Keratinocyte (primary cell): ENCODE measurements at regions not wholly inside any gene's neighbourhood (a gene's known extent, or its start where the extent isn't known, plus 50 kb on each side); places are given as distances from the start of the nearest gene placed in this dataset.

Experiments
- DNase-seq: peaks from one replicate; pipeline ENCODE4 v3.0.0-alpha.2; 2011; ENCODE audit warnings: low read depth, missing footprints, low spot score
- FAIRE-seq: peaks from 2 replicates; lab custom pipeline; 2011; peaks lifted over from hg19 to GRCh38; lab: Jason Lieb, UNC
- H2AFZ ChIP-seq: 2 replicates; pipeline ENCODE4 v1.6.0; 2012; ENCODE audit warnings: low read length, control low read depth, inconsistent platforms; ENCODE audit not compliant: control insufficient read depth
- H3K27ac ChIP-seq: 2 replicates; pipeline ENCODE4 v1.5.1; 2011; ENCODE audit warnings: low read length; ENCODE audit not compliant: control insufficient read depth, insufficient read depth
- H3K27me3 ChIP-seq: 3 replicates; pipeline ENCODE4 v1.6.0; 2011; ENCODE audit warnings: low read length; ENCODE audit not compliant: control insufficient read depth, insufficient read depth; ENCODE audit errors: extremely low read depth
- H3K36me3 ChIP-seq, 2 experiments: 2 replicates in 1 of 2; 3 replicates in 1 of 2; pipeline ENCODE4 v1.5.1; 2011; ENCODE audit warnings: low read length in 2 of 2, mild to moderate bottlenecking in 1 of 2; ENCODE audit not compliant: control insufficient read depth in 2 of 2, insufficient read depth in 2 of 2; ENCODE audit errors: extremely low read depth in 1 of 2
- H3K4me1 ChIP-seq: 3 replicates; pipeline ENCODE4 v1.5.1; 2011; ENCODE audit warnings: low read length; ENCODE audit not compliant: control insufficient read depth, insufficient read depth; ENCODE audit errors: extremely low read depth
- H3K4me2 ChIP-seq: 3 replicates; pipeline ENCODE4 v1.6.0; 2011; ENCODE audit warnings: low read depth, low read length; ENCODE audit not compliant: control insufficient read depth, insufficient read depth; ENCODE audit errors: extremely low read depth
- H3K4me3 ChIP-seq, 3 experiments: fragments of 200-600 bp in 1 of 3; sonication (generic) in 1 of 3; 2 replicates in 2 of 3; 3 replicates in 1 of 3; pipeline ENCODE4 v1.5.1; 2011 to 2016; ENCODE audit warnings: low read length in 3 of 3, mild to moderate bottlenecking in 3 of 3, control low read depth in 2 of 3, inconsistent platforms in 1 of 3, low read depth in 1 of 3, mixed read lengths in 1 of 3, mixed run types in 1 of 3, moderate library complexity in 1 of 3; ENCODE audit not compliant: control insufficient read depth in 2 of 3, insufficient read depth in 2 of 3; ENCODE audit errors: extremely low read depth in 1 of 3
- H3K79me2 ChIP-seq: 2 replicates; pipeline ENCODE4 v1.6.0; 2012; ENCODE audit warnings: low read length; ENCODE audit not compliant: control insufficient read depth, insufficient read depth
- H3K9ac ChIP-seq: 3 replicates; pipeline ENCODE4 v1.6.0; 2011; ENCODE audit warnings: low read length; ENCODE audit not compliant: control insufficient read depth, insufficient read depth; ENCODE audit errors: extremely low read depth
- H3K9me1 ChIP-seq: 3 replicates; pipeline ENCODE4 v1.6.0; 2011; ENCODE audit warnings: low read length; ENCODE audit not compliant: control insufficient read depth, insufficient read depth; ENCODE audit errors: extremely low read depth
- H3K9me3 ChIP-seq: 2 replicates; pipeline ENCODE4 v1.5.1; 2012; ENCODE audit warnings: low read depth, low read length; ENCODE audit not compliant: control insufficient read depth
- H4K20me1 ChIP-seq: 3 replicates; pipeline ENCODE4 v1.6.0; 2011; ENCODE audit warnings: low read length; ENCODE audit not compliant: control insufficient read depth, insufficient read depth; ENCODE audit errors: extremely low read depth
- EZH2 ChIP-seq: IDR thresholded peaks from one replicate; pipeline ENCODE4 v1.6.1; 2012; ENCODE audit warnings: inconsistent platforms, mild to moderate bottlenecking, low read length, moderate library complexity
- dilution Hi-C: fragments of 300-500 bp; cut with MboI; formaldehyde crosslinking; loops from one replicate; pipeline ENCODE4 v1.7.0; 2020; ENCODE audit warnings: low sequenced_read_pairs; ENCODE audit not compliant: extremely low pct_ligation_motif_present
- TF ChIP-seq, protein P1 (sequence below), 3 experiments: IDR thresholded peaks in 1 of 3; conservative IDR thresholded peaks in 1 of 3; optimal IDR thresholded peaks in 1 of 3; 2 replicates in 2 of 3; 3 replicates in 1 of 3; pipeline versions ENCODE3 to v1.5.1; 2011; ENCODE audit warnings: low read length in 3 of 3, mild to moderate bottlenecking in 3 of 3, moderate library complexity in 2 of 3, control low read depth in 1 of 3, inconsistent platforms in 1 of 3; ENCODE audit not compliant: insufficient read depth in 2 of 3; ENCODE audit errors: extremely low read depth in 1 of 3

DNA sequence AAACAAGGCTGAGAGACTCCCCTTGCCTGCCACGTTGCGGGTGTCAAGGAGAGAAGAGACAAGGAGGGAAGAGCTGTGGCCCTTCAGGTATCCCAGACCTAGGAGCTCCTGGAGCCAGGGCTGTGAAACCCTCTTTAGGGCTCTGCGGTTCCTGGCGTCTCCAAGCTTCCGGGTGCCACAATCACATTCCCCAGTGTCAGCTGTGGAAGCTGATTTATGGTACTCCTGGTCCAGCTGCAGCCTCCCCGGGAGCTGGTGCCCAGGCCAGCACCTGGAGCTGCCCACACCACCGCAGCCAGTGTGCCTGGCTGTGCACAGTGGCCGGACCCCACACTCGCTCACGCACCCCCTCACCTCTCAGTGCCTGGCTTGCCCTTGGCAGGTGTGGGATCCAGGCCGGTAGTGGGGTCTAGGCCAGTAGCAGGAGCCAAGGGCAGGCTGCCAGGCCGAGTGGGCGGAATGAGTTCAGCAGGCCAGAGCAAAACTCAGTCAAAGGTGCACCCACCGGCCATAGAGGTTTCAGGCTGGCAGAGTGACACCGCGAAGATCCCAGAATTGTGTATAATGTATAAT is 58.9 kb upstream of the L3MBTL3 start:
- no peak for DNase-seq
- TF ChIP-seq, protein P1, sequence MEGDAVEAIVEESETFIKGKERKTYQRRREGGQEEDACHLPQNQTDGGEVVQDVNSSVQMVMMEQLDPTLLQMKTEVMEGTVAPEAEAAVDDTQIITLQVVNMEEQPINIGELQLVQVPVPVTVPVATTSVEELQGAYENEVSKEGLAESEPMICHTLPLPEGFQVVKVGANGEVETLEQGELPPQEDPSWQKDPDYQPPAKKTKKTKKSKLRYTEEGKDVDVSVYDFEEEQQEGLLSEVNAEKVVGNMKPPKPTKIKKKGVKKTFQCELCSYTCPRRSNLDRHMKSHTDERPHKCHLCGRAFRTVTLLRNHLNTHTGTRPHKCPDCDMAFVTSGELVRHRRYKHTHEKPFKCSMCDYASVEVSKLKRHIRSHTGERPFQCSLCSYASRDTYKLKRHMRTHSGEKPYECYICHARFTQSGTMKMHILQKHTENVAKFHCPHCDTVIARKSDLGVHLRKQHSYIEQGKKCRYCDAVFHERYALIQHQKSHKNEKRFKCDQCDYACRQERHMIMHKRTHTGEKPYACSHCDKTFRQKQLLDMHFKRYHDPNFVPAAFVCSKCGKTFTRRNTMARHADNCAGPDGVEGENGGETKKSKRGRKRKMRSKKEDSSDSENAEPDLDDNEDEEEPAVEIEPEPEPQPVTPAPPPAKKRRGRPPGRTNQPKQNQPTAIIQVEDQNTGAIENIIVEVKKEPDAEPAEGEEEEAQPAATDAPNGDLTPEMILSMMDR (optimal IDR thresholded peaks at IDR 0.05 in 1 of 3, IDR thresholded peaks at IDR 0.05 in 1 of 3, conservative IDR thresholded peaks at IDR 0.05 in 1 of 3; ENCODE audit: extremely low read depth in 1 of 3, insufficient read depth in 2 of 3, low read length in 3 of 3), result no peak
- TF ChIP-seq EZH2, result no peak
- dilution Hi-C loops, result no loop called here
- no peaks in the 10 kb centered on the region for H3K9me3 ChIP-seq
- no peaks in the 10 kb centered on the region for H3K36me3 ChIP-seq
- H3K4me1 ChIP-seq, result peaks cover 9% of the 10 kb centered on the region
- H2AFZ ChIP-seq, result no peak overlapping the region
- H3K79me2 ChIP-seq, result no peaks in the 10 kb centered on the region
- H3K9ac ChIP-seq, result no peak overlapping the region
- H3K4me2 ChIP-seq, result no peak overlapping the region
- H3K4me3 ChIP-seq, result no peak overlapping the region
- no peak overlapping the region for H3K27ac ChIP-seq
- no peaks in the 10 kb centered on the region for H3K27me3 ChIP-seq
- no peak for FAIRE-seq
- H3K9me1 ChIP-seq, result no peaks in the 10 kb centered on the region
- no peaks in the 10 kb centered on the region for H4K20me1 ChIP-seq

DNA sequence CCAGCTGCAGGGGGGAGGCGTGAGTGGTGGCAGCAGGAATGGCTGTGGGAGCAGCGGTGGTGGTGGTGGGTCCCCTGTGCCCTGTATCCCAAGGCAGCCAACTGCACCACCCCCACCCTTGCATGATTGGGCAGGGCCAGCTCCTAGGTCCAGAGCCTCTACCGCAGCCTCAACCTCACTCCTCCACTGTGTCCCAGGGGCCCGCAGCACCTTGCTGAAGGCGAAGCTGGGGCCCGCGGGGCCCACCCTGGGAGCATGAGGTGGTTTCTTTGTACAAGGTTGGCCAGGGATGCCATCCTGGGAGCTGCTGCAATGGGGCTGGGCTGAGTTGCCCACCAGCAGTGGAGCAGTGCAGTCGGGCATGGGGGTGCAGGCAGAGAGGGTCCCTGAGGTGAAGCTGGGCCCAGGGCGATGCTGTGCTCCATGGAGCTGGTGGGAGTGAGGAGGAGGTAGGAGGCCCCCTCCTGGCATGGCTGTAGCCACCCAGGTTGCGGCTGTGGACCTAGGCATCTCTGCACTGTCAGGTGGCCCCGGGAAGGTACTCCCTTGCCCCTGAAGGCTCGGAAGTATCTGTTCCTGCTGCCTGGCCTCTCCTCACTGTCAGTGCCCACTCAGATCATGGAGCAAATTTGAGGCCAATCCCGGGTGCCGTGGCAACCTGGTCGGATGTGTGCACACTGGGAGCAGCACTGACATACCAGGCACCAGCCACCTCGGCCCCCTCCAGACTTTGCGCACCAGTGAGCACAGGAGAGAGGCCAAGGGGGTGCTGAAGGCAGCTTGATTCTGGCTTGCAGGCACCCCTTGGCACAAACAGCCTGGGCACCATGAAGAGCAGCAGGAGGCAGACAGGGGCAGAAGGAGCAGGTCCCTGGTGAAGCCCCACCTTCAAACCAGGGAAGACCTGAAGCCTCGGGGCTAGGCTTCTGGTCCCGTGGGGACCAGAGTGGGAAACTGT is 60.2 kb upstream of the L3MBTL3 start:
- TF ChIP-seq EZH2, result no peak
- TF ChIP-seq, protein P1 (optimal IDR thresholded peaks at IDR 0.05 in 1 of 3, IDR thresholded peaks at IDR 0.05 in 1 of 3, conservative IDR thresholded peaks at IDR 0.05 in 1 of 3; ENCODE audit: extremely low read depth in 1 of 3, insufficient read depth in 2 of 3, low read length in 3 of 3), result no peak
- DNase-seq, result no peak
- no peak overlapping the region for H3K9ac ChIP-seq
- no peaks in the 10 kb centered on the region for H3K9me1 ChIP-seq
- no peaks in the 10 kb centered on the region for H3K9me3 ChIP-seq
- dilution Hi-C loops, result no loop called here
- H3K4me1 ChIP-seq, result peaks cover 10% of the 10 kb centered on the region
- no peak overlapping the region for H3K4me2 ChIP-seq
- H3K36me3 ChIP-seq, result no peaks in the 10 kb centered on the region
- no peaks in the 10 kb centered on the region for H3K27me3 ChIP-seq
- H2AFZ ChIP-seq, result no peak overlapping the region
- no peak overlapping the region for H3K27ac ChIP-seq
- no peaks in the 10 kb centered on the region for H3K79me2 ChIP-seq
- no peaks in the 10 kb centered on the region for H4K20me1 ChIP-seq
- H3K4me3 ChIP-seq, result no peak overlapping the region
- no peak for FAIRE-seq
